ENCODE measurements at regions not wholly inside any gene's neighbourhood (a gene's known extent, or its start where the extent isn't known, plus 50 kb on each side); places are given as distances from the start of the nearest gene placed in this dataset.
"Not testable (repeated sequence)": the region's sequence is repeated elsewhere in the genome, so short reads cannot be mapped to it uniquely, and the experiment has no call there.

GRCh38 chr6:40146902-40147301 lies 212.6 kb upstream of the MOCS1 start:
- no peak for DNase-seq

GRCh38 chr6:40139447-40139846 lies 205.2 kb upstream of the MOCS1 start:
- no peak for DNase-seq

GRCh38 chr6:40138273-40138720 lies 204.0 kb upstream of the MOCS1 start:
- peak in 3 of 4 experiments; percentile 1 to 14 (median 5) for DNase-seq

GRCh38 chr6:40135491-40136072 lies 201.3 kb upstream of the MOCS1 start:
- DNase-seq = no peak

- not testable (repeated sequence) for DNase-seq
Observed at GRCh38 chr6:40133981-40134380, 199.7 kb upstream of the MOCS1 start.

- DNase-seq = no peak
Observed at GRCh38 chr6:40131675-40132074, 197.4 kb upstream of the MOCS1 start.

GRCh38 chr6:40128127-40128526 lies 193.9 kb upstream of the MOCS1 start:
- DNase-seq = no peak

- no peak for DNase-seq
Observed at GRCh38 chr6:40125680-40126394, 191.6 kb upstream of the MOCS1 start.

- DNase-seq = no peak
Observed at GRCh38 chr6:40124924-40125323, 190.7 kb upstream of the MOCS1 start.

- no peak for DNase-seq
Observed at GRCh38 chr6:40116832-40117231, 182.6 kb upstream of the MOCS1 start.

- no peak for DNase-seq
Observed at GRCh38 chr6:40112350-40112749, 178.1 kb upstream of the MOCS1 start.

- DNase-seq = no peak
Observed at GRCh38 chr6:40108736-40109135, 174.5 kb upstream of the MOCS1 start.

GRCh38 chr6:40106840-40107239 lies 172.6 kb upstream of the MOCS1 start:
- no peak for DNase-seq

- DNase-seq = no peak
Observed at GRCh38 chr6:40098774-40099173, 164.5 kb upstream of the MOCS1 start.

GRCh38 chr6:40097590-40097989 lies 163.3 kb upstream of the MOCS1 start:
- no peak for DNase-seq

GRCh38 chr6:40083141-40083920 lies 149.1 kb upstream of the MOCS1 start:
- no peak for DNase-seq

- no peak for DNase-seq
Observed at GRCh38 chr6:40082278-40083043, 148.2 kb upstream of the MOCS1 start.

GRCh38 chr6:40077736-40078135 lies 143.5 kb upstream of the MOCS1 start:
- DNase-seq = no peak

- no peak for DNase-seq
Observed at GRCh38 chr6:40077315-40077714, 143.1 kb upstream of the MOCS1 start.

- DNase-seq = no peak
Observed at GRCh38 chr6:40075056-40075590, 140.9 kb upstream of the MOCS1 start.

- DNase-seq = no peak
Observed at GRCh38 chr6:40074306-40075055, 140.2 kb upstream of the MOCS1 start.

GRCh38 chr6:40066372-40066771 lies 132.1 kb upstream of the MOCS1 start:
- DNase-seq = no peak

Data from suppressor macrophage (primary cell).